GM12878 (cell line): ENCODE measurements at regions not wholly inside any gene's neighbourhood (a gene's known extent, or its start where the extent isn't known, plus 50 kb on each side); places are given as distances from the start of the nearest gene placed in this dataset.

ENCODE experiments used
- ATAC-seq: fragments of 200-7000 bp; cut with Tn5 transposase; 3 replicates; pipeline ENCODE4 v1.9.1; 2020; ENCODE audit warnings: mild to moderate bottlenecking, moderate library complexity
- BruUV-seq: library from RNA; stranded (reverse); fragments of 400-500 nt; replicated peaks from 2 replicates; lab custom pipeline; 2021; lab: Mats Ljungman, UMichigan
- CTCF ChIA-PET: fragments of 300-600 bp; sonication (Branson Sonifier 250); formaldehyde crosslinking; extraction: SDS; loops from one replicate; lab custom pipeline; 2021; ENCODE audit warnings: inconsistent platforms; lab: Yijun Ruan, JAX
- POLR2A ChIA-PET: fragments of 350-600 bp; formaldehyde crosslinking; extraction: SDS; loops from one replicate; lab custom pipeline; 2021; ENCODE audit warnings: inconsistent platforms; lab: Charles Lee
- RAD21 ChIA-PET: fragments of 300-600 bp; sonication (Branson Sonifier 250); formaldehyde crosslinking; loops from one replicate; lab custom pipeline; 2023; ENCODE audit warnings: antibody characterized with exemption; ENCODE audit not compliant: unreplicated experiment; lab: Charles Lee
- SMC1A ChIA-PET: fragments of 300-600 bp; sonication (Branson Sonifier 250); formaldehyde crosslinking; loops from one replicate; lab custom pipeline; 2023; ENCODE audit not compliant: unreplicated experiment, uncharacterized antibody; lab: Charles Lee
- DNase-seq: peaks from one replicate; pipeline ENCODE4 v3.0.0-alpha.2; 2011; ENCODE audit warnings: low read depth, low spot score
- FAIRE-seq: peaks from 3 replicates; lab custom pipeline; 2011; peaks lifted over from hg19 to GRCh38; lab: Jason Lieb, UNC
- H2AFZ ChIP-seq: 2 replicates; pipeline ENCODE4 v1.6.0; 2011; ENCODE audit warnings: low read depth, low read length, control low read depth; ENCODE audit not compliant: control insufficient read depth
- H3K27ac ChIP-seq: 2 replicates; pipeline ENCODE4 v1.5.1; 2011; ENCODE audit warnings: control low read depth; ENCODE audit not compliant: control insufficient read depth, insufficient read depth
- H3K27me3 ChIP-seq, 2 experiments: replicated peaks in 1 of 2; 2 replicates each; pipeline versions ENCODE4 v1.6.0 to v1.6.1; 2011; ENCODE audit warnings: low read length in 1 of 2; ENCODE audit not compliant: control insufficient read depth in 2 of 2, insufficient read depth in 2 of 2
- H3K36me3 ChIP-seq, 2 experiments: 2 replicates each; pipeline ENCODE4 v1.5.1; 2011; ENCODE audit warnings: low read length in 1 of 2; ENCODE audit not compliant: control insufficient read depth in 2 of 2, insufficient read depth in 2 of 2
- H3K4me1 ChIP-seq: 2 replicates; pipeline ENCODE4 v1.6.1; 2011; ENCODE audit warnings: mild to moderate bottlenecking, low read length, moderate library complexity, mixed read lengths; ENCODE audit not compliant: control insufficient read depth, insufficient read depth
- H3K4me2 ChIP-seq: 2 replicates; pipeline ENCODE4 v1.6.0; 2011; ENCODE audit warnings: control low read depth; ENCODE audit not compliant: control insufficient read depth, insufficient read depth
- H3K4me3 ChIP-seq: fragments of 200-600 bp; sonication (generic); 2 replicates; pipeline ENCODE4 v1.5.1; 2016
- H3K79me2 ChIP-seq: 2 replicates; pipeline ENCODE4 v1.6.0; 2011; ENCODE audit warnings: low read length; ENCODE audit not compliant: control insufficient read depth, insufficient read depth
- H3K9ac ChIP-seq: 2 replicates; pipeline ENCODE4 v1.8.0; 2011; ENCODE audit warnings: low read length, control low read depth, mixed read lengths; ENCODE audit not compliant: control insufficient read depth, insufficient read depth
- H3K9me3 ChIP-seq: replicated peaks from 3 replicates; pipeline ENCODE4 v1.5.1; 2011; ENCODE audit warnings: mild to moderate bottlenecking, low read length; ENCODE audit not compliant: control insufficient read depth, insufficient read depth
- H4K20me1 ChIP-seq: 2 replicates; pipeline ENCODE4 v1.6.0; 2011; ENCODE audit not compliant: control insufficient read depth, insufficient read depth
- ATF3 ChIP-seq: IDR thresholded peaks from 2 replicates; pipeline ENCODE4 v1.6.1; 2011; ENCODE audit warnings: low read depth, mild to moderate bottlenecking, low read length, moderate library complexity, borderline replicate concordance; ENCODE audit errors: extremely low read depth
- BMI1 ChIP-seq: fragments of 450-650 bp; IDR thresholded peaks from 2 replicates; pipeline ENCODE4 v1.6.1; 2016; ENCODE audit warnings: mild to moderate bottlenecking, moderate library complexity, borderline replicate concordance
- HDAC6 ChIP-seq: fragments of 200-600 bp; sonication (generic); IDR thresholded peaks from one replicate; pipeline ENCODE4 v1.8.0; 2017; ENCODE audit warnings: antibody characterized with exemption; ENCODE audit not compliant: unreplicated experiment
- MTA3 ChIP-seq: IDR thresholded peaks from 2 replicates; pipeline ENCODE4 v1.6.1; 2012; ENCODE audit warnings: low read length, inconsistent platforms, borderline replicate concordance
- PKNOX1 ChIP-seq: fragments of 450-650 bp; IDR thresholded peaks from 2 replicates; pipeline ENCODE4 v1.6.1; 2016; ENCODE audit warnings: mild to moderate bottlenecking
- POLR2AphosphoS5 ChIP-seq: IDR thresholded peaks from 2 replicates; pipeline ENCODE4 v1.6.1; 2011; ENCODE audit warnings: mild to moderate bottlenecking, low read length, inconsistent platforms
- REST ChIP-seq: IDR thresholded peaks from 2 replicates; pipeline ENCODE4 v1.6.1; 2012; ENCODE audit warnings: mild to moderate bottlenecking, low read depth, low read length
- SKIL ChIP-seq: fragments of 450-650 bp; IDR thresholded peaks from 2 replicates; pipeline ENCODE4 v1.6.1; 2017; ENCODE audit warnings: mild to moderate bottlenecking, low read depth, inconsistent platforms; ENCODE audit not compliant: poor library complexity, severe bottlenecking
- STAT1 ChIP-seq: fragments of 450-650 bp; conservative IDR thresholded peaks from 2 replicates; pipeline ENCODE4 v1.6.1; 2014; ENCODE audit warnings: antibody characterized with exemption, mild to moderate bottlenecking
- ZZZ3 ChIP-seq: IDR thresholded peaks from 2 replicates; pipeline ENCODE4 v1.6.1; 2011; ENCODE audit warnings: low read depth; ENCODE audit not compliant: control insufficient read depth, insufficient read length
- WGBS: methylation state at CpG from one replicate; pipeline ENCODE4 v1.1.6; 2016; ENCODE audit warnings: low lambda C conversion rate; ENCODE audit not compliant: insufficient replicate concordance, insufficient coverage; ENCODE audit errors: missing lambda C conversion rate; 5-methylcytosine and 5-hydroxymethylcytosine counted together
- in situ Hi-C: fragments of 300-500 bp; cut with MboI; formaldehyde crosslinking; loops from 9 replicates; pipeline ENCODE4 v1.14.3; 2018; ENCODE audit warnings: mixed read lengths
- intact Hi-C: fragments of 100-400 bp; cut with micrococcal nuclease; formaldehyde crosslinking; loops from one replicate; pipeline ENCODE4 v1.14.2; 2022; ENCODE audit not compliant: unreplicated experiment

- H2AFZ ChIP-seq: no peak overlapping the region
- no TSS peak for BruUV-seq
- no peak overlapping the region for H3K4me2 ChIP-seq
- WGBS: 30% methylated on average over 6 of the region's 6 CpGs
- H3K27ac ChIP-seq: no peak overlapping the region
- no peak overlapping the region for H3K4me3 ChIP-seq
- SMC1A ChIA-PET: no interaction called here
- RAD21 ChIA-PET: no interaction called here
- no peak for TF ChIP-seq MTA3
- TF ChIP-seq STAT1: no peak
- TF ChIP-seq REST: no peak
- TF ChIP-seq PKNOX1: no peak
- TF ChIP-seq POLR2AphosphoS5: no peak
- no peak for TF ChIP-seq HDAC6
- TF ChIP-seq ZZZ3: no peak
- no peak for TF ChIP-seq BMI1
- no peak for TF ChIP-seq ATF3
- TF ChIP-seq SKIL: no peak
- TF ChIP-seq, all 136 proteins: peak for 0
- H3K9ac ChIP-seq: no peak overlapping the region
- H3K36me3 ChIP-seq: no peaks in the 10 kb centered on the region
- no peaks in the 10 kb centered on the region for H3K79me2 ChIP-seq
- no peak for ATAC-seq
- no peak for FAIRE-seq
- in situ Hi-C loops: no loop called here
- no peaks in the 10 kb centered on the region for H4K20me1 ChIP-seq
- H3K27me3 ChIP-seq: no peaks in the 10 kb centered on the region
- ChIA-PET CTCF (interaction anchor here (0.6 kb wide), 1 partner anchor 82 kb away, joined by 3 read pairs; no protein-coding TSS in a partner anchor), POLR2A (no interaction called here)
- DNase-seq: no peak
- H3K9me3 ChIP-seq: no peaks in the 10 kb centered on the region
- no peaks in the 10 kb centered on the region for H3K4me1 ChIP-seq
- intact Hi-C loops: no loop called here
Observed at GRCh38 chr10:105745596-105746148, 1104.6 kb downstream of the SORCS3 start.
